GM20431 (cell line): ENCODE measurements at regions not wholly inside any gene's neighbourhood (a gene's known extent, or its start where the extent isn't known, plus 50 kb on each side); places are given as distances from the start of the nearest gene placed in this dataset.

Experiments used
- in situ Hi-C: fragments of 300-500 bp; cut with MseI, MboI; formaldehyde crosslinking; loops from one replicate; pipeline ENCODE4 v1.15.0; 2020; ENCODE audit warnings: low sequenced_read_pairs; ENCODE audit not compliant: unreplicated experiment

GRCh38 chr1:82517586-82517985, 716.9 kb downstream of the ADGRL2 start:
- in situ Hi-C loops, result no loop called here

GRCh38 chr1:82515650-82516049, 714.9 kb downstream of the ADGRL2 start:
- in situ Hi-C loops, result no loop called here

DNA sequence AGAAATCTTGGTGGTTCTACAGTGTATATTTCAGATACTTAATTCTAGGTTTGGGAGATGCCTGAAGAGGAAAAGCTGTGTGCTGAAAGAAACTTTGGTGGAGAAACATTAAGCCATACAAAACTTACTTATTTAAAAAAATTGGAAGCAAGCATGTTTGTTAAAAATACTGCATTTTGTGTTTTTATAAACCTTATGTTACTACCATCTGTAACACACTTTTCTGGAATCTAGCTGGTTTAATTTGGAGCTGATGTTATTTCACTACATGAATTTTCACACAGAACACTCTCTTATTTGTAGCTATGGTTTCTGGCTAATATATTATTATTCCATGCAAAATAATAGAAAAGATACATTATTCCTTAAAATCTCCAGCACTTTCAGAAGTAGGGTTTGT, 710.7 kb downstream of the ADGRL2 start:
- in situ Hi-C loops, result no loop called here

- in situ Hi-C loops, result no loop called here
These were observed 709.7 kb downstream of the ADGRL2 start for GRCh38 chr1:82510431-82510830.

- in situ Hi-C loops, result no loop called here
These were observed 706.3 kb downstream of the ADGRL2 start for GRCh38 chr1:82507011-82507410.

GRCh38 chr1:82503822-82504221, 703.1 kb downstream of the ADGRL2 start:
- in situ Hi-C loops, result no loop called here

DNA sequence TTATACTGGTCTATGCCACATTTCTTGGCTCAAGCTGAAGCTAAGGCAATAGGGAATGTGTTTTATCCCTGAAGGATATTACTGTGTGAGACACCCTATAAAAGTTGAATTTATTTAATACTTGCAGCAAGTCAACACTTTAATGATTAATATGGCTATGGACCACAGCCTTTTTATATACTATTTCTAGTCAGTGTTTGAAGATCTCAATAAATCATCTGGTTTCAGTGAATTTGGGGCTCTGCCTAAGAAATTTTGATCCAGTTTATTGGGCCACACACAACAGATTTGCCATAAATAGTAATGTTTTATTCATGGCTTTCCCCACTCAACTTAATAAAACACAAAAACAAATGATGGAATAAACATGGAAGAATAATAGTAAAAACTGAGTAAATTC, 698.3 kb downstream of the ADGRL2 start:
- in situ Hi-C loops, result no loop called here

DNA sequence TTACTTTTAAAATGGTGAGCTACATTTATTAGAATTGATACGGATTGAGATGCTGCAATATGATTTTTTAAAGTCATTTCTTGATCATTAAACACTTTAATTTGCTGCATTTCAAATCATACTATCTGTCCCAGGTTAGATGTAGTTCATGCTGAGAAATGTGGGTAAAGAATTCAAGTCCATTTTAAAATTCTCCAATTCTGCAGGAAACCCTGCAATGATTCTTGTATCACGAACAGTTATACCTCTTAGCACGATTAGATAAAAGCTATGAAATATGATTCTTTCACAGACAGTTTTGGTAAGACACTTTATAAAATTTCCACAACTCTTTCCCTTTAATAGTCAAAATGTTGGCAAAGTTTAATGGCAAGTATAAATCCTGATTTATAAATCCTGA, 693.4 kb downstream of the ADGRL2 start:
- in situ Hi-C loops, result no loop called here

- in situ Hi-C loops, result no loop called here
These were observed 691.4 kb downstream of the ADGRL2 start for GRCh38 chr1:82492159-82492558.

DNA sequence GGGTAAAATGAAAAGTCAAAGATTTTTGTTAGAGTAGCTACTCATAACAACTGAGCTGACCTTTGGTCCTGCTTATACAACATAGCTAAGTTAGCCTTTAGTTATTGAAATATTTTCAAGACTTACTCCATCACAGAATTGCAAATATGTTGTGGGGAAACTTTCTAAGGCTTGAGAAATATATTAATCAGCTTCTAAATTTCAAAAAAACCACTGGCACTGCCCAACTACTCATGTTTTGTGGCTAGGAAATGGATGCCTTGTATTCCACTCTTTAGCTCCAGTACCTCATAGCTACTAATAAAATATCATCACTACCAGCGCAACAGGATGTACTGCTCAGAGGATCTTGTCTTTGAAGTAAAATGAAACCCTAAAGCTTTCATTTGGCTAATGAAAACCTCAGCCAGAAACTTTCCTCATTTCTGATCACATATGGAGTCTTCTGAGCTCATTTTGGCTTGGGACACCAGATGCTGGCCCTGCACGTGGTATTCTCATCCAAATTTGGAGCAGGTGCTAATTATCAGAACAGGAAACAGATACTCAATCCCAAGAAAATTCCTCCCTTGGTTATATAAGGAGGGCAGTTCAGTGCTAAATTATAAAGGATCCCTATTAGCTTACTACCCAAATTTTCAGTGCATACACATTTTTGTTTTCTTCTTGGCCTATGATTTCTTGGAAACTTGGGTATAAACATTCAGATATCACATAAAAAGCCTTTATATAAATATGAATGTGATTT, 690.7 kb downstream of the ADGRL2 start:
- in situ Hi-C loops, result no loop called here

GRCh38 chr1:82487778-82488177, 687.0 kb downstream of the ADGRL2 start:
- in situ Hi-C loops, result no loop called here

DNA sequence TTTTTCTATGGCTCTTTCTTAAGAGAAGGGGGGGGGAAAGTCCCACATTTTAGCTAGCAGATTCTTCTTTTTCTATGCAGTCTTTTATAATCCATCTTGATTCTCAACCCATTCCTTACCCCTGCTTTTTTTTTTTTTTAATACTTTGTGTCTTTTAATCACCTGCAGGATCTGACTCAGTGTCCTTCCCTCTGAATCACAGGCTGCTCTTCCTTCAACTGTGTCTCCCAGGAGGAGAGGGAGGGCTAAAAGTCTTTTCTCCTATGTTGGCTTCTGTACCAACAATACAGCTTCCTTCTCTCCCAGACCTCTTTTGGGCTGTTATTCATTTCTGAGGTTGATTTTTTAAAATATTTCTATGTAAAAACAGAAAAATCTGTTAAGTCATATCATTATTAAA, 686.2 kb downstream of the ADGRL2 start:
- in situ Hi-C loops, result no loop called here

GRCh38 chr1:82486468-82486867, 685.7 kb downstream of the ADGRL2 start:
- in situ Hi-C loops, result no loop called here

DNA sequence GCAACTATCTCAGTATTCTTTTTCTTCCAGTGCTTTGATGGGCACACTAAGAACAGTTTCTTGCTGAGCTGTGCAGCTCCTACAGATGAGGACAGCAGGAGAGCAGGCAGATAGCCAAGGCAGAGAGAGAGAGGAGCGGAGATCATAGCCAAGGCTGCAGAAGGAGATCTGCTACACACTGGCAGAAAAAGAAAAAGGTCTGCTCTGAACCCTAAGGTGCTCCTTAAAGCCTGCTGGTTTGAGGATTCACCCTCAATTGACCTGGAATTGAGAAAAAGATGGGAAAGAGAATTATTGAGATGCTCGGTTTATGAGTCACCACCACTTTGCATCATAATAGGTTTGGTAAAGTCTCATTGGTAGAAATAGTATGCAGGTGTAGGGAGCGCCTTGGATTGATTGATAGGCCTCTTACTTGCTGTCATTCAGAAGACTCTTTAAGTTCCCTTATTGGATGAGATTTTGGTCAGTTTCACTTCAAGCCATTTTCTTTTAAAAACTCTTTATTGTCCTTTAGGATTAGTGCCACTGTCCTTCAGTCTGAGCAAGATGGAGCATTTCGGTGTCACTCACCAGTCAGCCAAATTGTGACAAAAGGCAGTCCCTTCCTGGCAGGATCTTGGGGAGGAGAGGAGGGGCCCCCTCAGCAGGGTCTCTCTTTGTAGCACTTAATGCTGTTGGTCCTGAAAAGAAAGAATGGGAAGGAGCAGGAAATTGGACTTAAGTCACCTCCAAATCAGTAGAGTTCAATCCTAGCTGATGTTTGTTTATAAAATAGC, 685.0 kb downstream of the ADGRL2 start:
- in situ Hi-C loops, result no loop called here

GRCh38 chr1:82483146-82483545, 682.4 kb downstream of the ADGRL2 start:
- in situ Hi-C loops, result no loop called here

- in situ Hi-C loops, result no loop called here
These were observed 678.2 kb downstream of the ADGRL2 start for GRCh38 chr1:82478916-82479315.

GRCh38 chr1:82472489-82473131, 671.9 kb downstream of the ADGRL2 start:
- in situ Hi-C loops, result no loop called here

DNA sequence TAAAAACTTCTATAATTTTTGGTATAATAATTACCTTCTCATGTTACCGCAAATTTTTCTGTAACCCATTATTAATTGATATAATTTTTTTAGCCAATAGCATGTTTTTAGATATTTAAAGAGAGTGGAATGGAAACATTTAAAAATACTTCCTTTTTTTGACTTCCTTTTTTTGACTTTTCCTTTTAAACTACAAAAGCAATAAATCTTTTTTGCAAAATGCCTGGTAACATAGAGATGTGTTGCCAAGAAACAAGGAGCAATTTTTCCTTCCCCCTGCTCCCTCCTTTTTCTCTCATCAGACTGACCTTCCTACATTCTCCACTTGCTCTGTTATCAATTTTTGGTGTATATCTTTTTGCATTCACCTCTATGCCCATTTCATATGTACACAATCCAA, 666.2 kb downstream of the ADGRL2 start:
- in situ Hi-C loops, result no loop called here

GRCh38 chr1:82466416-82466815, 665.7 kb downstream of the ADGRL2 start:
- in situ Hi-C loops, result no loop called here

- in situ Hi-C loops, result no loop called here
These were observed 664.3 kb downstream of the ADGRL2 start for GRCh38 chr1:82465024-82465423.

- in situ Hi-C loops, result no loop called here
These were observed 663.7 kb downstream of the ADGRL2 start for GRCh38 chr1:82464362-82465001.
